GM19324 (cell line): ENCODE measurements at regions not wholly inside any gene's neighbourhood (a gene's known extent, or its start where the extent isn't known, plus 50 kb on each side); places are given as distances from the start of the nearest gene placed in this dataset.

ENCODE experiments used
- ATAC-seq: cut with Tn5 transposase; IDR thresholded peaks from one replicate; pipeline ENCODE4 v1.9.1; 2021; ENCODE audit warnings: mild to moderate bottlenecking, moderate library complexity; ENCODE audit not compliant: unreplicated experiment, low FRiP score

DNA sequence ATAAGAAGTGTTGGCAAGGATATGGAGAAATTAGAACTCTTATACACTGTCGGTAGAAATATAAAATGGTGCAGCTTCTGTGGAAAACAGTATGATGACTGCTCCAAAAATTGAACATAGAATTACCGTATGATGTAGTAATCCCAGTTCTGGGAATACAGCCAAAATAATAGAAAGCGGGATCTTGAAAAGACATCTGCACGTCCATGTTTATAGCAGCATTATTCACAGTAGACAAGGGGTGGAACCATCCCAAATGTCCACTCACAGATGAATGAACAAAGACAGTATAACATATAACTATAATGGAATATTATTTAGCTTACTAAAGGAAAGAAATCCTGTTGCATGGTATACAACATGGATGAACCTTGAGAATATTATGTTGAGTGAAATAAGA lies 257.7 kb downstream of the TDRD15 start:
- no peak for ATAC-seq

GRCh38 chr2:21382701-21383520 lies 259.1 kb downstream of the TDRD15 start:
- ATAC-seq: no peak

GRCh38 chr2:21386666-21387065 lies 262.9 kb downstream of the TDRD15 start:
- ATAC-seq: no peak

GRCh38 chr2:21392649-21393048 lies 268.9 kb downstream of the TDRD15 start:
- ATAC-seq: no peak

- no peak for ATAC-seq
Observed at GRCh38 chr2:21393173-21393572, 269.4 kb downstream of the TDRD15 start.

- no peak for ATAC-seq
Observed at GRCh38 chr2:21395366-21395765, 271.6 kb downstream of the TDRD15 start.

DNA sequence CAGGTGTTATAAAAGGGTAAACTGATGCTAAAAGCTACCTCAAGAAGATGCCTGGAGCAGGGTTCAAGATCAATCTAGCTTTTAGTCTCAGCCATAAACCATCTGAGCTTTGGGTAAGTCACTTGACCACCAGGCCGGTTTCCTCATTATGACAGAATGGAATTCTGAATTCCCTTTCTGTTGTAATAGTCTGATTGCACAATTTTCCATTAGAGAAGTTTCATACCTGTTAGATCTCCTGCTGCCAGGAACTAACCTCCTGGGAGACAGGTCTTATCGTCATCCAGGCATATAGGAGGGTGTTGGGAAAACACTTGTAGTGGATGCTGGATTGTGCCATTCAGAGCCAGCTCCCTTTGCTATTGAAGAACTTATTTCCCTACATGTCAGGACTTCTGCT lies 272.5 kb downstream of the TDRD15 start:
- ATAC-seq: no peak

- no peak for ATAC-seq
Observed at GRCh38 chr2:21401022-21401698, 277.4 kb downstream of the TDRD15 start.

DNA sequence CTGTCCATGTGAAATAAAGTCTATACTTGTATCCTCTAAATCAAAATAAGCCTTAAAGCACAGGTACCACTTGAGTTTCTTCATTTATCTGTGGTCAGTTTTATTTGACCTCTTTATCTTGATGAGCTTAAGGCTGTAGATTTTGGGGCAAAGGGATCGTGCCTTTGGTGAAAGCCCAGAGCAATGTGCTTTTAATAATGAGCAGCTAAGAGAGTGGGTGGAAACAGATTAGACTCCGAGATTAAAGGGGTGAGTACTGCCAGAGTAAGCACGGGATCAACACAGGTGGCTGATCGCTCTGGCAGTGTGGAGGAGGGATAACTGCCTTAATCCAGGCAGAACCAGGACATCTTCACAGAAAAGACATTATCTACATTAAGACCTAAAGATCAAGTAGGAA lies 280.4 kb downstream of the TDRD15 start:
- ATAC-seq: no peak

DNA sequence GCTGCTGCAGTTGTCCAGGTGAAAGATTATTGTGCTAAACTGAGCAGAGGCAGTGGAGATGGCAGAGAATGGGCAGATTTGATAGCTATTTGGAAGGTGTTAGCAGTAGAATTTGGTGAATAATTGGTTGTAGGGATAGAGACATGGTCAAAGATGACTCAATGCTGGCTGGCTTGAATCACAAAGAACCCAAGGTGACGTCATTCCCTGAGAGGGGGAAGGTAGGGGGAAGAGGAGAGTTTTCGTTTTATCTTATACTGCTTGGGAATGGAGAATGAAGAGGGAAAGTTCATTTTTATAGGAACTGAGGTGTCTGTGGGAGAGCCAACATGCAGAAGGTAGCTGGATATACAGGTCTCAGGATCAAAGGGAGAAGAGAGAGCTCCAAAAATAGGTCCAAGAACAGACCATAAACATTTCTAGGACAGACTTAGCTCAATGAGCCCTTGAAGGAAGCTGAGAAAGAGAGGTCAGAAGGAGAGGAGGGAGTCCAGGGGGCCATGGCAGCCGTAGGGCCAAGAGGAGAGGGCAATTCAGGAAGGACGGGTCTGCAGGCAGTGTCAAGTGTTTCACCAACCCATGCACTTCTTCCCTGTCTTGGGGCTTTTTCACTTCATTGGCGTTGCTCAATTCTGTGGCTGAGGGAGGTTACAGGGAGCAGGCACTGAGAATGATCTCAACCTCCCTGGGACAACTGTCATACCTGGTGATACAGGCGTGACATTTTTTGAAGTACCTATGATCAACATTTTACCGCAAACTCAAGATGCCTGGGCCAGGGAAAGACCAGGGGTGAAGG lies 281.3 kb downstream of the TDRD15 start:
- no peak for ATAC-seq

GRCh38 chr2:21406386-21406785 lies 282.6 kb downstream of the TDRD15 start:
- no peak for ATAC-seq

DNA sequence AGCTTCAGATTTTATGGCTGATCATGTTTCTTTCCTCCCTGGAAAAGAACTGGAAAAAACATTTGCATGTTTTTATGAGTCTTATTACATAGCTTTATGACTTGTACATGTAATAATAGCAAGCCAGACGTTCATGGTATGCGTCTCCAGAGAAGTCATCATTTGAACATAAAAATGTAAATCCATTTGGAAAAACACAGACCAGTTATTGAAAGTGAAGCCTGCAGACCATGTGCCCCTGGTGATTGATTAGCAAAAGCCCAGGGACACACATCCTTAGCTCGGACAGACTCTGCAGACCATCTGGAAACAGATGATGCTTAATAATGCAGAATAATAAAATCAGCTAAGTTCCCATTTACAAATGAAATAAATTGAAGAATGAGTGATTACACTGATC lies 283.1 kb downstream of the TDRD15 start:
- no peak for ATAC-seq

DNA sequence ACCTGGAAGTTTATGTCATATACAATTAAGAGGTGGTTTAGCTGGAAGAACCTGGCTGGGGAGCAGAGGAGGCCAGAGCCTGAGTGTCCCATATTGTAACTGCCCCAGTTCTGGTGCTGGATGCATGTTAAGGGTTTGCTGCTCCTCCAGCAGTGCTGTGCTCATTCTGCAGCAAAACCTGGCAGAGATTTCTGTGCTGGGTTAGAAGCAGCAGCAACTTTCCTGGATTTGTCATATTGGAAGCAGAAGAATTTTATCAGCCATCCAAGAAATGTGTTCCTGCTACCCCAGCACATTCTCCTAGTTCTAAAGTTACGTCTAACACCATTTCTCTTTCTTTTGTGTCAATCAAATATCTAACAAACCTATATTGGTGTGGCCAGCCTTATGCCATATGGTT lies 284.1 kb downstream of the TDRD15 start:
- no peak for ATAC-seq

DNA sequence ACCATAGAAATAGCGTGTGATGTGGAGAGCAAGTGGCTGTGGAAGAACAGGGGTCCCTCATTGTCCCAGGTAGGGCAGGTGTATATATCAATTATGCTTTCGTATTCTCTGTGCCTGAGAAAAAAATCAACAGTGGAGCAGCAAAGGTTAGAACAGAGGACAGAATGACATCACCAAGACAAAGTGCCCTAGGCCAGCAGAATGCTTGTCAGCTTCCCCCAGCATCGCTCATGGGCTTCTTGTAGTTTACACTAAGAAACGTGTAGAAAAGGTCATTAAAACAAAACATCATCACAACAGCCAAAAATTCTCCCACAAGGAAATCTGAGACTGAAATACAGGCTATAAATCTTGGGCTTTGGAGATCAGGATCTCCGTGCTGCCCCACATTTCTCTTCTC lies 288.0 kb downstream of the TDRD15 start:
- no peak for ATAC-seq

- ATAC-seq: no peak
Observed at GRCh38 chr2:21412944-21413443, 289.2 kb downstream of the TDRD15 start.

DNA sequence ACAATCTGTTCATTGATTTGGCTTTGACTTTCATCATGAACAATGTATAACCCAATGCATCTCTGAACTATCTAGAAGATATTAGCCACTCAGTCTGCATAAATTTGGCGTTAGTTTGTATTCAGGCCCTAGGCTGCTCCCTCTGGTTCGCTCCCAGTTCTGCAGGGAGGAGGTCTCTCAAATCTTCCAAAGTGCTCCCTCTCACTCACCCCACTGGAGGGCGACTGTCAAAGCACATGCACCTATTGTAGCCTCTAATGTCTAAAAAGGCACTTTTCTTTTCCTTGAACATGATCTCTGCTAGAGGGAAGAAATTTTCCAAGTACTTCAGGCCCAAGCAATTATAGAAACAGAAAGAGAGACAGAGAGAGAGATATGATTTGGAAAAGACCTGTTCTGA lies 291.5 kb downstream of the TDRD15 start:
- ATAC-seq: no peak

GRCh38 chr2:21416226-21416625 lies 292.5 kb downstream of the TDRD15 start:
- no peak for ATAC-seq

GRCh38 chr2:21418456-21418855 lies 294.7 kb downstream of the TDRD15 start:
- ATAC-seq: no peak

GRCh38 chr2:21420553-21421335 lies 297.0 kb downstream of the TDRD15 start:
- no peak for ATAC-seq

- no peak for ATAC-seq
Observed at GRCh38 chr2:21422050-21422449, 298.3 kb downstream of the TDRD15 start.
